Suppressor macrophage treated with lipopolysaccharide for 4 hours (primary cell): ENCODE measurements at regions not wholly inside any gene's neighbourhood (a gene's known extent, or its start where the extent isn't known, plus 50 kb on each side); places are given as distances from the start of the nearest gene placed in this dataset.
A peak's percentile ranks its signal among the peaks of the same experiment; 100 is the strongest.

ENCODE experiments used
- DNase-seq: peaks from one replicate; pipeline ENCODE4 v3.0.0-alpha.2; 2020

- DNase-seq = peak; percentile 1
Measured at GRCh38 chr15:53397041-53397616, 362.3 kb downstream of the WDR72 start.

- DNase-seq = no peak
Measured at GRCh38 chr15:53395871-53396270, 363.6 kb downstream of the WDR72 start.

- DNase-seq = no peak
Measured at GRCh38 chr15:53390549-53390948, 368.9 kb downstream of the WDR72 start.

GRCh38 chr15:53389271-53390037, 370.0 kb downstream of the WDR72 start:
- DNase-seq = no peak

GRCh38 chr15:53384417-53384816, 375.0 kb downstream of the WDR72 start:
- no peak for DNase-seq

GRCh38 chr15:53378096-53378800, 381.2 kb downstream of the WDR72 start:
- DNase-seq = no peak

GRCh38 chr15:53367740-53368139, 391.7 kb downstream of the WDR72 start:
- DNase-seq = no peak

- no peak for DNase-seq
Measured at GRCh38 chr15:53360881-53361280, 398.6 kb downstream of the WDR72 start.

GRCh38 chr15:53359038-53359437, 400.4 kb downstream of the WDR72 start:
- DNase-seq = no peak

- no peak for DNase-seq
Measured at GRCh38 chr15:53354874-53355273, 404.6 kb downstream of the WDR72 start.

- DNase-seq = no peak
Measured at GRCh38 chr15:53351373-53351772, 408.1 kb downstream of the WDR72 start.

- no peak for DNase-seq
Measured at GRCh38 chr15:53346583-53346982, 412.9 kb downstream of the WDR72 start.

GRCh38 chr15:53331328-53332190, 427.9 kb downstream of the WDR72 start:
- DNase-seq = no peak

- no peak for DNase-seq
Measured at GRCh38 chr15:53328341-53328740, 431.1 kb downstream of the WDR72 start.

- no peak for DNase-seq
Measured at GRCh38 chr15:53324061-53324460, 435.4 kb downstream of the WDR72 start.

GRCh38 chr15:53323191-53323590, 436.3 kb downstream of the WDR72 start:
- DNase-seq = no peak

GRCh38 chr15:53320816-53321215, 438.6 kb downstream of the WDR72 start:
- no peak for DNase-seq

GRCh38 chr15:53312707-53313106, 446.8 kb downstream of the WDR72 start:
- DNase-seq = no peak

- DNase-seq = no peak
Measured at GRCh38 chr15:53310709-53311108, 448.8 kb downstream of the WDR72 start.

- DNase-seq = no peak
Measured at GRCh38 chr15:53307952-53308624, 451.4 kb downstream of the WDR72 start.

GRCh38 chr15:53305554-53305953, 453.9 kb downstream of the WDR72 start:
- DNase-seq = no peak

GRCh38 chr15:53305101-53305500, 454.4 kb downstream of the WDR72 start:
- DNase-seq = no peak

- no peak for DNase-seq
Measured at GRCh38 chr15:53297828-53298227, 461.6 kb downstream of the WDR72 start.
